GM12878 (cell line): ENCODE measurements at regions not wholly inside any gene's neighbourhood (a gene's known extent, or its start where the extent isn't known, plus 50 kb on each side); places are given as distances from the start of the nearest gene placed in this dataset.

Experiments
- ATAC-seq: fragments of 200-7000 bp; cut with Tn5 transposase; 3 replicates; pipeline ENCODE4 v1.9.1; 2020; ENCODE audit warnings: mild to moderate bottlenecking, moderate library complexity
- BruUV-seq: library from RNA; stranded (reverse); fragments of 400-500 nt; replicated peaks from 2 replicates; lab custom pipeline; 2021; lab: Mats Ljungman, UMichigan
- CTCF ChIA-PET: fragments of 300-600 bp; sonication (Branson Sonifier 250); formaldehyde crosslinking; extraction: SDS; loops from one replicate; lab custom pipeline; 2021; ENCODE audit warnings: inconsistent platforms; lab: Yijun Ruan, JAX
- POLR2A ChIA-PET: fragments of 350-600 bp; formaldehyde crosslinking; extraction: SDS; loops from one replicate; lab custom pipeline; 2021; ENCODE audit warnings: inconsistent platforms; lab: Charles Lee
- RAD21 ChIA-PET: fragments of 300-600 bp; sonication (Branson Sonifier 250); formaldehyde crosslinking; loops from one replicate; lab custom pipeline; 2023; ENCODE audit warnings: antibody characterized with exemption; ENCODE audit not compliant: unreplicated experiment; lab: Charles Lee
- SMC1A ChIA-PET: fragments of 300-600 bp; sonication (Branson Sonifier 250); formaldehyde crosslinking; loops from one replicate; lab custom pipeline; 2023; ENCODE audit not compliant: unreplicated experiment, uncharacterized antibody; lab: Charles Lee
- DNase-seq: peaks from one replicate; pipeline ENCODE4 v3.0.0-alpha.2; 2011; ENCODE audit warnings: low read depth, low spot score
- FAIRE-seq: peaks from 3 replicates; lab custom pipeline; 2011; peaks lifted over from hg19 to GRCh38; lab: Jason Lieb, UNC
- H2AFZ ChIP-seq: 2 replicates; pipeline ENCODE4 v1.6.0; 2011; ENCODE audit warnings: low read depth, low read length, control low read depth; ENCODE audit not compliant: control insufficient read depth
- H3K27ac ChIP-seq: 2 replicates; pipeline ENCODE4 v1.5.1; 2011; ENCODE audit warnings: control low read depth; ENCODE audit not compliant: control insufficient read depth, insufficient read depth
- H3K27me3 ChIP-seq, 2 experiments: replicated peaks in 1 of 2; 2 replicates each; pipeline versions ENCODE4 v1.6.0 to v1.6.1; 2011; ENCODE audit warnings: low read length in 1 of 2; ENCODE audit not compliant: control insufficient read depth in 2 of 2, insufficient read depth in 2 of 2
- H3K36me3 ChIP-seq, 2 experiments: 2 replicates each; pipeline ENCODE4 v1.5.1; 2011; ENCODE audit warnings: low read length in 1 of 2; ENCODE audit not compliant: control insufficient read depth in 2 of 2, insufficient read depth in 2 of 2
- H3K4me1 ChIP-seq: 2 replicates; pipeline ENCODE4 v1.6.1; 2011; ENCODE audit warnings: mild to moderate bottlenecking, low read length, moderate library complexity, mixed read lengths; ENCODE audit not compliant: control insufficient read depth, insufficient read depth
- H3K4me2 ChIP-seq: 2 replicates; pipeline ENCODE4 v1.6.0; 2011; ENCODE audit warnings: control low read depth; ENCODE audit not compliant: control insufficient read depth, insufficient read depth
- H3K4me3 ChIP-seq: fragments of 200-600 bp; sonication (generic); 2 replicates; pipeline ENCODE4 v1.5.1; 2016
- H3K79me2 ChIP-seq: 2 replicates; pipeline ENCODE4 v1.6.0; 2011; ENCODE audit warnings: low read length; ENCODE audit not compliant: control insufficient read depth, insufficient read depth
- H3K9ac ChIP-seq: 2 replicates; pipeline ENCODE4 v1.8.0; 2011; ENCODE audit warnings: low read length, control low read depth, mixed read lengths; ENCODE audit not compliant: control insufficient read depth, insufficient read depth
- H3K9me3 ChIP-seq: replicated peaks from 3 replicates; pipeline ENCODE4 v1.5.1; 2011; ENCODE audit warnings: mild to moderate bottlenecking, low read length; ENCODE audit not compliant: control insufficient read depth, insufficient read depth
- H4K20me1 ChIP-seq: 2 replicates; pipeline ENCODE4 v1.6.0; 2011; ENCODE audit not compliant: control insufficient read depth, insufficient read depth
- BHLHE40 ChIP-seq, 2 experiments: fragments of 450-650 bp in 1 of 2; IDR thresholded peaks; 2 replicates each; pipeline ENCODE4 v1.6.1; 2011 to 2017; ENCODE audit warnings: low read depth in 2 of 2, borderline replicate concordance in 1 of 2, improper control_type of control experiment in 1 of 2, low read length in 1 of 2, mild to moderate bottlenecking in 1 of 2
- CBX3 ChIP-seq: fragments of 200-600 bp; sonication (generic); IDR thresholded peaks from 2 replicates; pipeline ENCODE4 v1.6.1; 2016; ENCODE audit warnings: low read depth, borderline replicate concordance
- FOXK2 ChIP-seq: fragments of 450-650 bp; IDR thresholded peaks from 2 replicates; pipeline ENCODE4 v1.6.1; 2017; ENCODE audit warnings: mild to moderate bottlenecking, moderate library complexity
- JUNB ChIP-seq: IDR thresholded peaks from 2 replicates; pipeline ENCODE4 v1.6.1; 2016; ENCODE audit warnings: antibody characterized with exemption, mild to moderate bottlenecking
- MYB ChIP-seq: fragments of 150-350 bp; IDR thresholded peaks from 2 replicates; pipeline ENCODE4 v1.6.1; 2014; ENCODE audit warnings: mild to moderate bottlenecking, low read depth, low read length, borderline replicate concordance
- NBN ChIP-seq: fragments of 450-650 bp; IDR thresholded peaks from 2 replicates; pipeline ENCODE4 v1.6.1; 2016
- NFYB ChIP-seq: IDR thresholded peaks from 2 replicates; pipeline ENCODE4 v1.6.1; 2011; ENCODE audit warnings: low read depth, mild to moderate bottlenecking, low read length, improper control_type of control experiment, moderate library complexity; ENCODE audit not compliant: insufficient read depth
- NR2F1 ChIP-seq: fragments of 450-650 bp; conservative IDR thresholded peaks from 2 replicates; pipeline ENCODE4 v1.6.1; 2017; ENCODE audit warnings: mild to moderate bottlenecking
- RBBP5 ChIP-seq: fragments of 200-600 bp; sonication (generic); conservative IDR thresholded peaks from 2 replicates; pipeline ENCODE4 v1.6.1; 2016
- RELA ChIP-seq: fragments of 450-650 bp; IDR thresholded peaks from 2 replicates; pipeline ENCODE4 v1.8.0; 2014; ENCODE audit warnings: borderline replicate concordance; ENCODE audit not compliant: partially characterized antibody
- YBX1 ChIP-seq: fragments of 450-650 bp; IDR thresholded peaks from 2 replicates; pipeline ENCODE4 v1.6.1; 2016; ENCODE audit warnings: antibody characterized with exemption
- WGBS: methylation state at CpG from one replicate; pipeline ENCODE4 v1.1.6; 2016; ENCODE audit warnings: low lambda C conversion rate; ENCODE audit not compliant: insufficient replicate concordance, insufficient coverage; ENCODE audit errors: missing lambda C conversion rate; 5-methylcytosine and 5-hydroxymethylcytosine counted together
- in situ Hi-C: fragments of 300-500 bp; cut with MboI; formaldehyde crosslinking; loops from 9 replicates; pipeline ENCODE4 v1.14.3; 2018; ENCODE audit warnings: mixed read lengths
- intact Hi-C: fragments of 100-400 bp; cut with micrococcal nuclease; formaldehyde crosslinking; loops from one replicate; pipeline ENCODE4 v1.14.2; 2022; ENCODE audit not compliant: unreplicated experiment
- TF ChIP-seq, protein P1 (sequence below): IDR thresholded peaks from 2 replicates; pipeline ENCODE4 v1.6.1; 2012; ENCODE audit warnings: improper control_type of control experiment, low read depth, low read length; ENCODE audit not compliant: insufficient replicate concordance
- TF ChIP-seq, protein P2 (sequence below): fragments of 450-650 bp; IDR thresholded peaks from 2 replicates; pipeline ENCODE4 v1.6.1; 2018; ENCODE audit warnings: mild to moderate bottlenecking, low read depth, moderate library complexity; ENCODE audit not compliant: partially characterized antibody
- TF ChIP-seq, protein P3 (sequence below): fragments of 450-650 bp; IDR thresholded peaks from 2 replicates; pipeline ENCODE4 v1.6.1; 2017; ENCODE audit warnings: mild to moderate bottlenecking

- Histone ChIP-seq H2AFZ (no peak overlapping the region), H3K27ac (no peak overlapping the region)
- 2% methylated on average over 3 of the region's 3 CpGs for WGBS
- ATAC-seq (no peak), DNase-seq (no peak)
- ChIA-PET SMC1A (no interaction called here), RAD21 (no interaction called here)
- TF ChIP-seq FOXK2 (no peak), YBX1 (no peak), JUNB (no peak), RELA (no peak), RBBP5 (no peak), BHLHE40 (IDR thresholded peaks at IDR 0.05; ENCODE audit: borderline replicate concordance in 1 of 2, low read depth in 2 of 2, low read length in 1 of 2) (no peak), CBX3 (no peak), MYB (no peak), NBN (no peak), NR2F1 (no peak), NFYB (no peak)
- TF ChIP-seq, protein P1, sequence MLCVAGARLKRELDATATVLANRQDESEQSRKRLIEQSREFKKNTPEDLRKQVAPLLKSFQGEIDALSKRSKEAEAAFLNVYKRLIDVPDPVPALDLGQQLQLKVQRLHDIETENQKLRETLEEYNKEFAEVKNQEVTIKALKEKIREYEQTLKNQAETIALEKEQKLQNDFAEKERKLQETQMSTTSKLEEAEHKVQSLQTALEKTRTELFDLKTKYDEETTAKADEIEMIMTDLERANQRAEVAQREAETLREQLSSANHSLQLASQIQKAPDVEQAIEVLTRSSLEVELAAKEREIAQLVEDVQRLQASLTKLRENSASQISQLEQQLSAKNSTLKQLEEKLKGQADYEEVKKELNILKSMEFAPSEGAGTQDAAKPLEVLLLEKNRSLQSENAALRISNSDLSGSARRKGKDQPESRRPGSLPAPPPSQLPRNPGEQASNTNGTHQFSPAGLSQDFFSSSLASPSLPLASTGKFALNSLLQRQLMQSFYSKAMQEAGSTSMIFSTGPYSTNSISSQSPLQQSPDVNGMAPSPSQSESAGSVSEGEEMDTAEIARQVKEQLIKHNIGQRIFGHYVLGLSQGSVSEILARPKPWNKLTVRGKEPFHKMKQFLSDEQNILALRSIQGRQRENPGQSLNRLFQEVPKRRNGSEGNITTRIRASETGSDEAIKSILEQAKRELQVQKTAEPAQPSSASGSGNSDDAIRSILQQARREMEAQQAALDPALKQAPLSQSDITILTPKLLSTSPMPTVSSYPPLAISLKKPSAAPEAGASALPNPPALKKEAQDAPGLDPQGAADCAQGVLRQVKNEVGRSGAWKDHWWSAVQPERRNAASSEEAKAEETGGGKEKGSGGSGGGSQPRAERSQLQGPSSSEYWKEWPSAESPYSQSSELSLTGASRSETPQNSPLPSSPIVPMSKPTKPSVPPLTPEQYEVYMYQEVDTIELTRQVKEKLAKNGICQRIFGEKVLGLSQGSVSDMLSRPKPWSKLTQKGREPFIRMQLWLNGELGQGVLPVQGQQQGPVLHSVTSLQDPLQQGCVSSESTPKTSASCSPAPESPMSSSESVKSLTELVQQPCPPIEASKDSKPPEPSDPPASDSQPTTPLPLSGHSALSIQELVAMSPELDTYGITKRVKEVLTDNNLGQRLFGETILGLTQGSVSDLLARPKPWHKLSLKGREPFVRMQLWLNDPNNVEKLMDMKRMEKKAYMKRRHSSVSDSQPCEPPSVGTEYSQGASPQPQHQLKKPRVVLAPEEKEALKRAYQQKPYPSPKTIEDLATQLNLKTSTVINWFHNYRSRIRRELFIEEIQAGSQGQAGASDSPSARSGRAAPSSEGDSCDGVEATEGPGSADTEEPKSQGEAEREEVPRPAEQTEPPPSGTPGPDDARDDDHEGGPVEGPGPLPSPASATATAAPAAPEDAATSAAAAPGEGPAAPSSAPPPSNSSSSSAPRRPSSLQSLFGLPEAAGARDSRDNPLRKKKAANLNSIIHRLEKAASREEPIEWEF, result no peak
- TF ChIP-seq, protein P2, sequence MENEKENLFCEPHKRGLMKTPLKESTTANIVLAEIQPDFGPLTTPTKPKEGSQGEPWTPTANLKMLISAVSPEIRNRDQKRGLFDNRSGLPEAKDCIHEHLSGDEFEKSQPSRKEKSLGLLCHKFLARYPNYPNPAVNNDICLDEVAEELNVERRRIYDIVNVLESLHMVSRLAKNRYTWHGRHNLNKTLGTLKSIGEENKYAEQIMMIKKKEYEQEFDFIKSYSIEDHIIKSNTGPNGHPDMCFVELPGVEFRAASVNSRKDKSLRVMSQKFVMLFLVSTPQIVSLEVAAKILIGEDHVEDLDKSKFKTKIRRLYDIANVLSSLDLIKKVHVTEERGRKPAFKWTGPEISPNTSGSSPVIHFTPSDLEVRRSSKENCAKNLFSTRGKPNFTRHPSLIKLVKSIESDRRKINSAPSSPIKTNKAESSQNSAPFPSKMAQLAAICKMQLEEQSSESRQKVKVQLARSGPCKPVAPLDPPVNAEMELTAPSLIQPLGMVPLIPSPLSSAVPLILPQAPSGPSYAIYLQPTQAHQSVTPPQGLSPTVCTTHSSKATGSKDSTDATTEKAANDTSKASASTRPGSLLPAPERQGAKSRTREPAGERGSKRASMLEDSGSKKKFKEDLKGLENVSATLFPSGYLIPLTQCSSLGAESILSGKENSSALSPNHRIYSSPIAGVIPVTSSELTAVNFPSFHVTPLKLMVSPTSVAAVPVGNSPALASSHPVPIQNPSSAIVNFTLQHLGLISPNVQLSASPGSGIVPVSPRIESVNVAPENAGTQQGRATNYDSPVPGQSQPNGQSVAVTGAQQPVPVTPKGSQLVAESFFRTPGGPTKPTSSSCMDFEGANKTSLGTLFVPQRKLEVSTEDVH, result no peak
- TF ChIP-seq, protein P3, sequence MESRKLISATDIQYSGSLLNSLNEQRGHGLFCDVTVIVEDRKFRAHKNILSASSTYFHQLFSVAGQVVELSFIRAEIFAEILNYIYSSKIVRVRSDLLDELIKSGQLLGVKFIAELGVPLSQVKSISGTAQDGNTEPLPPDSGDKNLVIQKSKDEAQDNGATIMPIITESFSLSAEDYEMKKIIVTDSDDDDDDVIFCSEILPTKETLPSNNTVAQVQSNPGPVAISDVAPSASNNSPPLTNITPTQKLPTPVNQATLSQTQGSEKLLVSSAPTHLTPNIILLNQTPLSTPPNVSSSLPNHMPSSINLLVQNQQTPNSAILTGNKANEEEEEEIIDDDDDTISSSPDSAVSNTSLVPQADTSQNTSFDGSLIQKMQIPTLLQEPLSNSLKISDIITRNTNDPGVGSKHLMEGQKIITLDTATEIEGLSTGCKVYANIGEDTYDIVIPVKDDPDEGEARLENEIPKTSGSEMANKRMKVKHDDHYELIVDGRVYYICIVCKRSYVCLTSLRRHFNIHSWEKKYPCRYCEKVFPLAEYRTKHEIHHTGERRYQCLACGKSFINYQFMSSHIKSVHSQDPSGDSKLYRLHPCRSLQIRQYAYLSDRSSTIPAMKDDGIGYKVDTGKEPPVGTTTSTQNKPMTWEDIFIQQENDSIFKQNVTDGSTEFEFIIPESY, result no peak
- TF ChIP-seq, all 136 proteins: peak for 0
- Histone ChIP-seq H3K4me3 (no peak overlapping the region), H3K79me2 (no peaks in the 10 kb centered on the region), H3K27me3 (0 out of 4 replicates have a peak, but pooled peaks cover 0 to 3% of the 10 kb centered on the region in 2 experiments), H4K20me1 (no peaks in the 10 kb centered on the region), H3K36me3 (no peaks in the 10 kb centered on the region), H3K9me3 (no peaks in the 10 kb centered on the region), H3K4me2 (no peak overlapping the region), H3K9ac (no peak overlapping the region), H3K4me1 (no peaks in the 10 kb centered on the region)
- intact Hi-C loops, result no loop called here
- CTCF ChIA-PET, result interaction anchor here (1.1 kb wide), 1 partner anchor 175 kb away, joined by 5 read pairs; no protein-coding TSS in a partner anchor
- FAIRE-seq, result no peak
- in situ Hi-C loops, result no loop called here
- no TSS peak for BruUV-seq
- POLR2A ChIA-PET, result no interaction called here
Observed at GRCh38 chr3:73326396-73326795, 264.9 kb downstream of the EBLN2 start.
